SK-N-SH (cell line): ENCODE measurements at regions not wholly inside any gene's neighbourhood (a gene's known extent, or its start where the extent isn't known, plus 50 kb on each side); places are given as distances from the start of the nearest gene placed in this dataset.

Source experiments
- CTCF ChIA-PET: fragments of 300-600, 350-600 bp; formaldehyde crosslinking; extraction: SDS; loops from one replicate; lab custom pipeline; 2021; lab: Yijun Ruan, JAX
- POLR2A ChIA-PET: fragments of 350-600 bp; sonication (Branson Sonifier 250); formaldehyde crosslinking; extraction: SDS; loops from one replicate; lab custom pipeline; 2020; ENCODE audit warnings: antibody characterized with exemption, inconsistent platforms; lab: Yijun Ruan, JAX
- DNase-seq: peaks from one replicate; pipeline ENCODE4 v3.0.0; 2012
- H2AFZ ChIP-seq: fragments of 200-600 bp; sonication (generic); 2 replicates; pipeline ENCODE4 v1.8.1; 2016; ENCODE audit warnings: antibody characterized with exemption, mild to moderate bottlenecking, low read depth
- H3F3A ChIP-seq: fragments of 200-600 bp; sonication (generic); replicated peaks from 2 replicates; pipeline ENCODE3; 2016; ENCODE audit warnings: antibody characterized with exemption, mild to moderate bottlenecking; ENCODE audit not compliant: insufficient read depth
- H3K27ac ChIP-seq, 2 experiments: fragments of 200-500 bp in 1 of 2; fragments of 200-600 bp in 1 of 2; sonication (Bioruptor generic) in 1 of 2; sonication (generic), shearing (Covaris generic) in 1 of 2; 2 replicates each; pipeline versions ENCODE4 v1.5.1 to v1.6.1; 2014 to 2016; ENCODE audit warnings: low read depth in 2 of 2, inconsistent platforms in 1 of 2, low read length in 1 of 2, mild to moderate bottlenecking in 1 of 2, mixed read lengths in 1 of 2
- H3K27me3 ChIP-seq: fragments of 200-600 bp; sonication (generic), shearing (Covaris generic); 2 replicates; pipeline ENCODE4 v1.6.1; 2016; ENCODE audit warnings: mixed run types; ENCODE audit not compliant: insufficient read depth
- H3K36me3 ChIP-seq, 2 experiments: fragments of 200-500 bp in 1 of 2; fragments of 200-600 bp in 1 of 2; sonication (Bioruptor generic) in 1 of 2; sonication (generic) in 1 of 2; replicated peaks in 1 of 2; 2 replicates each; pipeline versions ENCODE3 to v1.5.1; 2014 to 2016; ENCODE audit warnings: low read length in 1 of 2, mild to moderate bottlenecking in 1 of 2; ENCODE audit not compliant: insufficient read depth in 2 of 2, control insufficient read depth in 1 of 2
- H3K4me1 ChIP-seq, 2 experiments: fragments of 200-500 bp in 1 of 2; fragments of 200-600 bp in 1 of 2; sonication (Bioruptor generic) in 1 of 2; sonication (generic), shearing (Covaris generic) in 1 of 2; 2 replicates each; pipeline versions ENCODE4 v1.5.1 to v1.6.1; 2014 to 2016; ENCODE audit warnings: low read depth in 1 of 2, low read length in 1 of 2, mixed run types in 1 of 2; ENCODE audit not compliant: insufficient read depth in 2 of 2, control insufficient read depth in 1 of 2
- H3K4me2 ChIP-seq: fragments of 200-600 bp; sonication (generic), shearing (Covaris generic); 2 replicates; pipeline ENCODE4 v1.6.1; 2017; ENCODE audit warnings: mixed run types
- H3K4me3 ChIP-seq, 2 experiments: fragments of 200-500 bp in 1 of 2; fragments of 200-600 bp in 1 of 2; sonication (Bioruptor generic) in 1 of 2; sonication (generic), shearing (Covaris generic) in 1 of 2; 2 replicates each; pipeline versions ENCODE4 v1.5.1 to v1.8.1; 2014 to 2016; ENCODE audit warnings: low read depth in 2 of 2, inconsistent platforms in 1 of 2, low read length in 1 of 2, mild to moderate bottlenecking in 1 of 2, mixed read lengths in 1 of 2, moderate library complexity in 1 of 2
- H3K79me2 ChIP-seq: fragments of 200-600 bp; sonication (generic); 2 replicates; pipeline ENCODE4 v1.8.1; 2017; ENCODE audit warnings: mild to moderate bottlenecking; ENCODE audit not compliant: insufficient read depth
- H3K9ac ChIP-seq: fragments of 200-600 bp; sonication (generic); 2 replicates; pipeline ENCODE4 v1.6.1; 2017; ENCODE audit warnings: mixed run types
- H3K9me2 ChIP-seq: fragments of 200-600 bp; sonication (generic); 2 replicates; pipeline ENCODE4 v1.6.1; 2017; ENCODE audit warnings: mixed run types
- H3K9me3 ChIP-seq: fragments of 200-600 bp; sonication (generic); 2 replicates; pipeline ENCODE4 v1.6.1; 2017; ENCODE audit warnings: mixed run types, mild to moderate bottlenecking, moderate library complexity
- H4K20me1 ChIP-seq: fragments of 200-600 bp; sonication (generic); 2 replicates; pipeline ENCODE4 v1.6.1; 2017; ENCODE audit warnings: mild to moderate bottlenecking, mixed run types; ENCODE audit not compliant: insufficient read depth
- CHD2 ChIP-seq: fragments of 150-350 bp; IDR thresholded peaks from 2 replicates; pipeline ENCODE4 v1.6.1; 2018; ENCODE audit warnings: low read length; ENCODE audit not compliant: partially characterized antibody
- ELF1 ChIP-seq: IDR thresholded peaks from 2 replicates; pipeline ENCODE4 v1.4.0; 2012
- EZH2phosphoT487 ChIP-seq: fragments of 200-600 bp; sonication (generic); IDR thresholded peaks from 2 replicates; pipeline ENCODE4 v1.6.1; 2017; ENCODE audit warnings: low read depth, mixed run types, mild to moderate bottlenecking, antibody characterized with exemption, moderate library complexity, borderline replicate concordance
- FOXJ3 ChIP-seq: sonication (generic); formaldehyde crosslinking; IDR thresholded peaks from 2 replicates; pipeline ENCODE4 v1.5.1; 2020; ENCODE audit warnings: mild to moderate bottlenecking, missing genetic modification reagents
- FOXM1 ChIP-seq: IDR thresholded peaks from 2 replicates; pipeline ENCODE4 v1.4.0; 2012; ENCODE audit warnings: low read depth, mild to moderate bottlenecking
- GABPA ChIP-seq: IDR thresholded peaks from 2 replicates; pipeline ENCODE4 v1.4.0; 2012; ENCODE audit warnings: low read depth, mild to moderate bottlenecking
- IRF3 ChIP-seq: fragments of 150-350 bp; IDR thresholded peaks from 2 replicates; pipeline ENCODE4 v1.6.1; 2016; ENCODE audit warnings: mild to moderate bottlenecking, low read depth, low read length
- NFIC ChIP-seq: IDR thresholded peaks from 2 replicates; pipeline ENCODE4 v1.4.0; 2012; ENCODE audit warnings: borderline replicate concordance
- REST ChIP-seq: IDR thresholded peaks from 2 replicates; pipeline ENCODE4 v1.6.1; 2012; ENCODE audit warnings: mild to moderate bottlenecking, low read depth, low read length, moderate library complexity
- RFX5 ChIP-seq: IDR thresholded peaks from 2 replicates; pipeline ENCODE4 v1.6.1; 2012; ENCODE audit warnings: mild to moderate bottlenecking, improper control_type of control experiment, low read length
- RXRA ChIP-seq: IDR thresholded peaks from 2 replicates; pipeline ENCODE4 v1.4.0; 2012; ENCODE audit warnings: low read depth, mild to moderate bottlenecking, borderline replicate concordance
- SIN3A ChIP-seq: IDR thresholded peaks from 2 replicates; pipeline ENCODE4 v1.6.1; 2012; ENCODE audit warnings: low read depth, mild to moderate bottlenecking, low read length, moderate library complexity, borderline replicate concordance
- SMC3 ChIP-seq: IDR thresholded peaks from 2 replicates; pipeline ENCODE4 v1.6.1; 2012; ENCODE audit warnings: low read depth, low read length, improper control_type of control experiment
- TCF12 ChIP-seq: IDR thresholded peaks from 2 replicates; pipeline ENCODE4 v1.4.0; 2012
- USF1 ChIP-seq: IDR thresholded peaks from 2 replicates; pipeline ENCODE4 v1.4.0; 2012; ENCODE audit warnings: low read depth, borderline replicate concordance
- USF2 ChIP-seq: fragments of 150-350 bp; IDR thresholded peaks from 2 replicates; pipeline ENCODE4 v1.6.1; 2017; ENCODE audit warnings: antibody characterized with exemption, low read length, low read depth, borderline replicate concordance
- YY1 ChIP-seq: IDR thresholded peaks from 2 replicates; pipeline ENCODE4 v1.4.0; 2012; ENCODE audit warnings: low read depth, mild to moderate bottlenecking
- ZBTB33 ChIP-seq: IDR thresholded peaks from 2 replicates; pipeline ENCODE4 v1.4.0; 2012; ENCODE audit warnings: low read depth, borderline replicate concordance
- WGBS: methylation state at CpG from one replicate; pipeline ENCODE4 v1.1.6; 2017; ENCODE audit warnings: low lambda C conversion rate; 5-methylcytosine and 5-hydroxymethylcytosine counted together

GRCh38 chr5:169367861-169368260 lies 66.9 kb upstream of the SLIT3 start:
- Histone ChIP-seq H4K20me1 (no peaks in the 10 kb centered on the region), H3K9me2 (no peaks in the 10 kb centered on the region), H3F3A (no peaks in the 10 kb centered on the region), H3K79me2 (no peaks in the 10 kb centered on the region), H3K9ac (no peak overlapping the region), H3K36me3 (no peaks in the 10 kb centered on the region), H3K4me3 (no peak overlapping the region), H3K27me3 (no peaks in the 10 kb centered on the region), H3K4me1 (no peaks in the 10 kb centered on the region), H3K4me2 (no peak overlapping the region), H3K9me3 (no peaks in the 10 kb centered on the region), H2AFZ (no peak overlapping the region), H3K27ac (no peak overlapping the region)
- DNase-seq: no peak
- POLR2A ChIA-PET: no interaction called here
- TF ChIP-seq USF2 (no peak), FOXJ3 (no peak), EZH2phosphoT487 (no peak), USF1 (no peak), YY1 (no peak), IRF3 (no peak), RXRA (no peak)
- WGBS: 91% methylated on average over 2 of the region's 2 CpGs
- CTCF ChIA-PET: interaction anchor here (0.6 kb wide), 1 partner anchor 239 kb away, joined by 3 read pairs; no protein-coding TSS in a partner anchor

GRCh38 chr5:169357291-169357690 lies 56.4 kb upstream of the SLIT3 start:
- ChIA-PET POLR2A (no interaction called here), CTCF (no interaction called here)
- Histone ChIP-seq H3K9me3 (no peaks in the 10 kb centered on the region), H3K4me1 (peaks cover 0 to 10% of the 10 kb centered on the region in 2 experiments; a peak in 2 of 4 replicates), H3K4me2 (no peak overlapping the region), H3K4me3 (no peak overlapping the region), H3K27me3 (no peaks in the 10 kb centered on the region), H4K20me1 (no peaks in the 10 kb centered on the region), H3K27ac (no peak overlapping the region), H3F3A (peaks cover 16% of the 10 kb centered on the region), H3K79me2 (no peaks in the 10 kb centered on the region), H3K9ac (no peak overlapping the region), H3K9me2 (no peaks in the 10 kb centered on the region), H3K36me3 (no peaks in the 10 kb centered on the region), H2AFZ (no peak overlapping the region)
- 96% methylated on average over 1 of the region's 1 CpG for WGBS
- no peak for DNase-seq
- TF ChIP-seq REST (no peak), GABPA (no peak), NFIC (no peak), RFX5 (no peak), ZBTB33 (no peak), SMC3 (no peak), USF2 (no peak), SIN3A (no peak), TCF12 (no peak), FOXM1 (no peak), CHD2 (no peak), ELF1 (no peak), USF1 (no peak)
